ENCODE measurements at regions not wholly inside any gene's neighbourhood (a gene's known extent, or its start where the extent isn't known, plus 50 kb on each side); places are given as distances from the start of the nearest gene placed in this dataset.
"Not testable (repeated sequence)": the region's sequence is repeated elsewhere in the genome, so short reads cannot be mapped to it uniquely, and the experiment has no call there.

DNA sequence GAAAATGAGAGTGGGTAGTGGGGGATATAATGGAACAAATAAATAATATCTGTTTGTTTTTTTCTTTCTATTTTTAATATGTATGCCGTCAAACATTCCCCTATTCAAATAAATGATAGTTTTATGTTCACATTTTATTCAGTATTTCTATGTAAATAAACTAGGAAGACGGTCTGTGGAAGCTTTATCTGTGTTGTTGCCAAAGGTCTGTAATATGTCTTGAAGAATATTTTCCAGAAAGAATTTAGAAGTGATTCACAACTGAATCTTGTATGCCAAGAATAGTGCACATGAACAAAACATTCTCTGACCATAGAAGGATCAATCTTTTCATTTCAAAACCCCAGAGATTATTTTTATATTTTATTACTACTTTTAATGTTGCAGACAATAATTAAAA lies 683.1 kb upstream of the DEFB115 start:
- WGBS (ENCODE audit: extremely low coverage, insufficient coverage, insufficient read length), result no CpG with 5 or more reads among the region's 2 CpGs
- H3K4ac ChIP-seq (ENCODE audit: low read depth, low read length); H4K12ac ChIP-seq (ENCODE audit: low read depth, low read length); H3K14ac ChIP-seq (ENCODE audit: low read length); H2AK5ac ChIP-seq (ENCODE audit: low read length); H2BK12ac ChIP-seq (ENCODE audit: low read length); H3K9me3 ChIP-seq (ENCODE audit: insufficient read depth, low read depth, low read length); H2BK120ac ChIP-seq (ENCODE audit: insufficient read depth, low read length, poor library complexity); H3K4me3 ChIP-seq (ENCODE audit: low read depth, low read length); H3K9ac ChIP-seq (ENCODE audit: low read length); H3K27me3 ChIP-seq (ENCODE audit: insufficient read depth, low read length); H4K8ac ChIP-seq (ENCODE audit: low read depth, low read length); H4K91ac ChIP-seq (ENCODE audit: low read depth, low read length); H2AFZ ChIP-seq (ENCODE audit: insufficient read depth, low read length, poor library complexity); H3K18ac ChIP-seq (ENCODE audit: low read length); H3K79me2 ChIP-seq (ENCODE audit: control insufficient read depth, insufficient read depth, low read length, poor library complexity); DNase-seq; H3K36me3 ChIP-seq (ENCODE audit: control insufficient read depth in 1 of 2, insufficient read depth in 2 of 2, low read length in 2 of 2); H3K23ac ChIP-seq (ENCODE audit: low read length); H3K4me1 ChIP-seq (ENCODE audit: control insufficient read depth in 1 of 2, insufficient read depth in 2 of 2, low read length in 2 of 2); H2BK5ac ChIP-seq (ENCODE audit: low read depth, low read length, poor library complexity); H3K4me2 ChIP-seq (ENCODE audit: low read length); H3K79me1 ChIP-seq (ENCODE audit: low read length); H3K27ac ChIP-seq (ENCODE audit: low read depth, low read length): not testable (repeated sequence)

DNA sequence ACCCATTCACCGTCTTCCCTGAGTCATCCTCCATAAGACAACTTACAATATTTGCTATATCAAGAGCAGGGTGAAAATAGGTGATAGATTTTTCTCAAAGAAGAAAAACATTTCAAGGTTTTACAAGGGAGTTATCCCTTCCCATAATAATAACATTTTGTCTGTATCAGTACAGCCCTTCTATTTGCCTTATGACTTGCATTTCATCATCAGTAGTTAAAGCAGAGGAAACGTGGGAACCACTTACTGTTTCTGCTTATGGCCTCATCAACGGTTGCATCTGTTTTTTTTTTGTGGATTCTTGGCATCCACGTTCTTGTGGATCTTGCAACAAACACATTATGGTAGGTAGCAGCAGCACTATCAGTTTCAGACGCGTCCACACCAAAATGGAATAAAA lies 678.4 kb upstream of the DEFB115 start:
- not testable (repeated sequence) for H3K36me3 ChIP-seq (ENCODE audit: control insufficient read depth in 1 of 2, insufficient read depth in 2 of 2, low read length in 2 of 2); H2BK12ac ChIP-seq (ENCODE audit: low read length); H3K9ac ChIP-seq (ENCODE audit: low read length); H3K14ac ChIP-seq (ENCODE audit: low read length); H3K9me3 ChIP-seq (ENCODE audit: insufficient read depth, low read depth, low read length); H3K4ac ChIP-seq (ENCODE audit: low read depth, low read length); DNase-seq; H3K79me1 ChIP-seq (ENCODE audit: low read length); H3K79me2 ChIP-seq (ENCODE audit: control insufficient read depth, insufficient read depth, low read length, poor library complexity); H2BK5ac ChIP-seq (ENCODE audit: low read depth, low read length, poor library complexity); H3K4me1 ChIP-seq (ENCODE audit: control insufficient read depth in 1 of 2, insufficient read depth in 2 of 2, low read length in 2 of 2); H4K8ac ChIP-seq (ENCODE audit: low read depth, low read length); H3K27ac ChIP-seq (ENCODE audit: low read depth, low read length); H2AK5ac ChIP-seq (ENCODE audit: low read length); H3K4me2 ChIP-seq (ENCODE audit: low read length); H3K23ac ChIP-seq (ENCODE audit: low read length); H4K91ac ChIP-seq (ENCODE audit: low read depth, low read length); H3K18ac ChIP-seq (ENCODE audit: low read length); H2BK120ac ChIP-seq (ENCODE audit: insufficient read depth, low read length, poor library complexity); H3K4me3 ChIP-seq (ENCODE audit: low read depth, low read length); H4K12ac ChIP-seq (ENCODE audit: low read depth, low read length); H2AFZ ChIP-seq (ENCODE audit: insufficient read depth, low read length, poor library complexity); H3K27me3 ChIP-seq (ENCODE audit: insufficient read depth, low read length)
- no CpG with 5 or more reads among the region's 6 CpGs for WGBS (ENCODE audit: extremely low coverage, insufficient coverage, insufficient read length)

DNA sequence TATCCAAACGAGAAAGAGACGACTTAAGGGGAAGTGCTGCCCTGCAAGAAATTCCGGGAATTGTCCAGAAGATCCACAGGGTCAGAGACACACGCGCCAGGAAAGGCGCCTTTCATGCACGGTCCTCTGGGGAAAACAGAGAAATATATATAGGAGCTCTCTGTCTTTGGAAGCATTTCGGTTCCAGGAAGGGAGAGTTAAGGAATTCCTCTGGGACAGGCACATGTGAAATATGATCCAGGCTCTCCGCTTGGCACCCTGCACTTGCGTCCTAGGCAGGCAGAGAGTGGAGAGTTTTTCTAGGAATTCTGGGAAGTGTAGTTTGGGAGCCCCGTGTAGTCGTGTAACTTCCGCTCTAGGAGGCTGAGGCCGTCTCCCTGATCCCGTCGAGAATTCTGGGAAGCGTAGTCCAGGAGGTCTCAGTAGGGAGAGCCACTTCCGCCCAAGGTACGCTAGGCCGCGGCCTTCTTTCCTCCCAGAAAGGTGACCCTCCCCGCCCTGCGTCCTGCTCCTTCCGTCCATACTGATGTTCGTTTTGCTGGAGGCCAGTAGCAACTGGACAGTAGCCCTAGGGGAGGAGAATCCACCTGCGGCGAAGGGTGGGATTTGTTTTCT lies 677.5 kb upstream of the DEFB115 start:
- H3K4ac ChIP-seq (ENCODE audit: low read depth, low read length); H3K4me1 ChIP-seq (ENCODE audit: control insufficient read depth in 1 of 2, insufficient read depth in 2 of 2, low read length in 2 of 2); H3K9ac ChIP-seq (ENCODE audit: low read length); H2BK12ac ChIP-seq (ENCODE audit: low read length); H3K23ac ChIP-seq (ENCODE audit: low read length); H3K27ac ChIP-seq (ENCODE audit: low read depth, low read length); H3K36me3 ChIP-seq (ENCODE audit: control insufficient read depth in 1 of 2, insufficient read depth in 2 of 2, low read length in 2 of 2); H4K12ac ChIP-seq (ENCODE audit: low read depth, low read length); H3K79me1 ChIP-seq (ENCODE audit: low read length); H2BK5ac ChIP-seq (ENCODE audit: low read depth, low read length, poor library complexity); H2AK5ac ChIP-seq (ENCODE audit: low read length); H2BK120ac ChIP-seq (ENCODE audit: insufficient read depth, low read length, poor library complexity); H3K18ac ChIP-seq (ENCODE audit: low read length); H3K27me3 ChIP-seq (ENCODE audit: insufficient read depth, low read length); H3K14ac ChIP-seq (ENCODE audit: low read length); H3K79me2 ChIP-seq (ENCODE audit: control insufficient read depth, insufficient read depth, low read length, poor library complexity); H4K91ac ChIP-seq (ENCODE audit: low read depth, low read length); H3K9me3 ChIP-seq (ENCODE audit: insufficient read depth, low read depth, low read length): not testable (repeated sequence)
- Histone ChIP-seq H2AFZ (ENCODE audit: insufficient read depth, low read length, poor library complexity) (peak overlapping the region; percentile 30), H4K8ac (ENCODE audit: low read depth, low read length) (peak overlapping the region; percentile 63), H3K4me3 (ENCODE audit: low read depth, low read length) (peak overlapping the region; percentile 56), H3K4me2 (ENCODE audit: low read length) (peak overlapping the region; percentile 57)
- WGBS (ENCODE audit: extremely low coverage, insufficient coverage, insufficient read length), result no CpG with 5 or more reads among the region's 27 CpGs
- DNase-seq, result peak; percentile 42 to 48

DNA sequence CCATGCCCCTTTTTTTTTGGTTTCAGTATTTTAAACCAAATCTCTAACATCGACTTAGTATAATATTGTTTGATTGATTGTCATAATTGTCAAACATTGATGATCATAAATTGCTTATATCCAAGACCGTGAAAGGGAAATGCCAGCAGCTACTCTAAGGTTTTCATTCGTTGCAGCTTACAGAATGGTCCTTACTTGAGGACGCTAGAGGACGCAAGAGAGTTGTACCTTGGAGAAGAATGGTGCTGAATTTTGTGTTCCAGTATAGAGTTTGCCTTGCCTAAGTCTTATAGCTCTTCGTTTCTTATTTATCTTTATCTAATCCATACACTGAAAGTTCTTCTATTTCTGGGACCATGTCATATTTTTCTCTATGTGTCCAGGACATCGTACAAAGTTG lies 675.6 kb upstream of the DEFB115 start:
- H3K79me2 ChIP-seq (ENCODE audit: control insufficient read depth, insufficient read depth, low read length, poor library complexity); H4K8ac ChIP-seq (ENCODE audit: low read depth, low read length); H3K27me3 ChIP-seq (ENCODE audit: insufficient read depth, low read length); H2BK5ac ChIP-seq (ENCODE audit: low read depth, low read length, poor library complexity); H3K36me3 ChIP-seq (ENCODE audit: control insufficient read depth in 1 of 2, insufficient read depth in 2 of 2, low read length in 2 of 2); H2BK12ac ChIP-seq (ENCODE audit: low read length); H2AK5ac ChIP-seq (ENCODE audit: low read length); H2BK120ac ChIP-seq (ENCODE audit: insufficient read depth, low read length, poor library complexity); H3K4me3 ChIP-seq (ENCODE audit: low read depth, low read length); DNase-seq; H3K18ac ChIP-seq (ENCODE audit: low read length); H3K27ac ChIP-seq (ENCODE audit: low read depth, low read length); H3K9ac ChIP-seq (ENCODE audit: low read length); H2AFZ ChIP-seq (ENCODE audit: insufficient read depth, low read length, poor library complexity); H3K14ac ChIP-seq (ENCODE audit: low read length); H3K9me3 ChIP-seq (ENCODE audit: insufficient read depth, low read depth, low read length); H3K79me1 ChIP-seq (ENCODE audit: low read length); H4K12ac ChIP-seq (ENCODE audit: low read depth, low read length); H3K4ac ChIP-seq (ENCODE audit: low read depth, low read length); H4K91ac ChIP-seq (ENCODE audit: low read depth, low read length); H3K4me1 ChIP-seq (ENCODE audit: control insufficient read depth in 1 of 2, insufficient read depth in 2 of 2, low read length in 2 of 2); H3K23ac ChIP-seq (ENCODE audit: low read length); H3K4me2 ChIP-seq (ENCODE audit: low read length): not testable (repeated sequence)
- no CpG with 5 or more reads among the region's 7 CpGs for WGBS (ENCODE audit: extremely low coverage, insufficient coverage, insufficient read length)

Measured in trophoblast cell (in vitro differentiated cells and primary cell).